HG03521 (cell line): ENCODE measurements at regions not wholly inside any gene's neighbourhood (a gene's known extent, or its start where the extent isn't known, plus 50 kb on each side); places are given as distances from the start of the nearest gene placed in this dataset.
"Not testable (repeated sequence)": the region's sequence is repeated elsewhere in the genome, so short reads cannot be mapped to it uniquely, and the experiment has no call there.

ENCODE experiments used
- ATAC-seq: cut with Tn5 transposase; IDR thresholded peaks from one replicate; pipeline ENCODE4 v1.9.1; 2021; ENCODE audit warnings: mild to moderate bottlenecking, moderate library complexity; ENCODE audit not compliant: unreplicated experiment

DNA sequence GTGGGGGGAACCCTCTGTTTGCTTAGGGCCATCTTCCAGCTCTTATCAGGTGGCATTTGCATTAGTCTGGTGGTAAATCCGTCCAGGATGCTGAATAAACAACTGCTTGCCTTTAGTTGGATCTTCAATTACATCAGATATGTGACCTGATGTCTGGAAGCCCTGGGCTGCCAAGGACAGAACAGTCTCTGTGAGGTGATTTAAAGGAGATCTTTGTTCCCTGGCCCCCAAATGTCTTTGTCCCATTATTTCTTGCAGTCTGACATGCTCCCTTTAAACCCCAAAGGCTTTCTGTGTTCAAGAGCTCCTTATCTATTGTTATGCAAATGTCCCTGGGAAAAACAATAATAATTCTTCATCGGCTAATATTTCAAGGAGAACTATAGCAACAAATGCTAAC, 84.6 kb upstream of the SPTLC3 start:
- no peak for ATAC-seq

- peak; percentile 98 for ATAC-seq
These were observed 83.5 kb upstream of the SPTLC3 start for GRCh38 chr20:12925210-12925755.

DNA sequence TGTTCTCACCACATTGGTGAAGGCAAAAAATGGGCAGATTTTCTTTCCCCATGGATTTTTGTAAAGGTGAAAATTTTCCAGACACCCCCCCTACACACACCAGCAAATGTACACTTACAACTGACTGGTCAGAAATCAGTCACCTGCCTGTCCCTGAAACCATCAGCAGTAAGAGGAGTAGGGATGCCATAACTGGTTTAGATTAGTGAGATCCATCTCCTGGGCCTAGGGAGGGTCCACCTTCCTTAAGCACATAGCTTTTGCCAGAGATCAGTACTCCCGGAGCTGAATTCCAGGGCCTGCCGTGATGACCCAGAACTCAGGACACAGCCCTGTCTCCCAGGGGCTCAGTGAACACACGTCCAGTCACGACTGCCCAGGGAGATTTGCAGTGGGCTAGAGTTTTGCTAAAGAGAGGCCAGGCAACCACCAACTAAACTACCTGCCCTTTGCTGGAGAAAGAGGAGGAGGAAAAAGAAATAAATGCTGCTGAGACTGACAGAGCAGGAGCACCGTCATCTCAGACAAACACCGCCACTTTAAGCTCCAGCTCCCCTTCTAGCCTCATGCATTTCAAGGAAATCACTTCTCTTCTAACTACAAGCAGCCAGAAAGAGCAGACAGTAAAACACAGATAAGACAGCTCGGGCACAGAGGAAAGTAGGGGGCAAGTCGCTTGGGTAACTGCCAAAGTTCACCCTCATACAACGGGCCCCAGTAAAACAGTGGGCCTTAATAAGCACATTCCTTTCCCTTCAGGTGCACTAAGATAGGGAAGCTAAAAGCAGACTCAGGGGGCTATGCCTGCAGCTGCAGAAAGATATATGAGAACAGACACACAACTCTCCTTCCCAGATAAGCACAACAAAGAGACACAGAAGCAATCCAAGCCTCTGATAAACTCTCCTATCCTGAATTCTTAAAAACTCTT, 82.6 kb upstream of the SPTLC3 start:
- no peak for ATAC-seq

DNA sequence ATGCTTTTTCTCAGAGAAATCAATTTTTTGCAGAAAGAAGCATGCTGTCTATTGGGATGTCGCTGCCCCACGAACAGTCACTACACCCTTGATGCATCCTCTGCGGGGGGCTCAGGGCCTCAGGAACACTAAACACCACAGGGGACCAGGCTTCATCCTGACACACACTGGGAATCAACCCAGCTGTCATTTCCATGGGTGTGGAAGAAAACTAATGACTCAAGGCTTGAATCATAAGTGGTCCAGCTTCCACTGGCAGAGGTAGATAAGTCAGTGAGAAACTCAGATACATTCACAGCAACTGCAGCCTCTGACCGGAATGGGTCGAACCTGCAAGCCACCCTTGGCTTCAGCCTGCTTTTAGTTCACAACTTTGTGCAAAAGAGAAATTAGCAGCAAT, 81.3 kb upstream of the SPTLC3 start:
- ATAC-seq: no peak

DNA sequence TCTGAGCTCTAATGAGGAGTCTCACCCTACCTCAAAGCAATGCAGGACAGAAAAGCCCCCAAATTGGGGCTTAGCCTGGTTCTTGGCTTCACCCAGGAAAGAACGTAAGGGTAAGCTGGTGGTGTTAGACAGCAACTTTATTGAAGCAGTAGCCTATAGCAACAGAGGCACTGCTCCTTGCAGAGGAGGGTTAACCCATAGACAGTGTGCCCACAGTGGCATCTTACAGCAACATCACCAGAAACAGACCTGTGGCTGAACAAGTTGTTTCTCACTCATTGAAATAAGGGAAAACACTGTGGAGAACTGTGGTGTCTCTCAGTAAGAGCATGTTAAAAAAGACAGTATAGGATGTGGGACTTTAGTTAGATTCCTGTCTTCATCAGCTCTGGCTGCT, 80.4 kb upstream of the SPTLC3 start:
- ATAC-seq: no peak

GRCh38 chr20:12928755-12929401, 79.9 kb upstream of the SPTLC3 start:
- no peak for ATAC-seq

DNA sequence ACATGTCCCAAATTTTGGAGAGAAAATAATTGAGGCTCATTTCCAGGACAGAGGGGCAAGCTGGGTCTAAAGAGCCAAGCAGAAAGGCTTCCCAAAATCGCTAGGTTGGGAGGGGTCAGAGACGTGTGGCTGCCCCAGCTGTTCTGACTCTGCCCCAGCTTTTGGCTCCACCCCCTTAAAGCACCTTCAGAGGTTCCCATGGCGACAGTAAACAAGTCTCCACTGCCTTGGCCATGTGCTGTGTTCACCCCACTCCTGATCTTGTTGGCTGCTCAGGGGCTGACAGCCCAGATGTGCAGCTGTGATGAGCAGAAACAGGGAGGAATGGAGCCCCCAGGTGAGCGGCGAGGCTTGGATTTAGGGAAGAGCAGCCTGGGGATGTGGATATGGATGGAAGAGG, 72.8 kb upstream of the SPTLC3 start:
- no peak for ATAC-seq

GRCh38 chr20:12936524-12936923, 72.2 kb upstream of the SPTLC3 start:
- ATAC-seq: no peak

DNA sequence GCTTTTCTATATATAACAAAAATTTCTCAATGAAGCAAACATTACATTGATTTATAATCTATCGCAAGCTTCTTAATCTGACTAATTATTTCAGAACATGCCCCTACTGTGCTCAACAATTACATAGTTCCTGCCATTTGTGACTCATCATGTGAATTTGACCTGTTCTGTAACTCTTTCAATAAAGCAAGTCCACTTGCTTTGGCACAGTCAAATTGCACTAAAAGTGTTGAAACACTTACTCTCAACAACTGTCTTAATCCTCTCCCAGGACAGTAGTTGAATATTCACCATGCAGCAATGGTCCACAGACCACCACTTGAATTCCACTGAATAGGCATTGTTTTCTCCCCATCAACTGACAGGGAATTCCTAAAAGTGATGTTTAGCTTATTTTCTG, 67.7 kb upstream of the SPTLC3 start:
- ATAC-seq: no peak

DNA sequence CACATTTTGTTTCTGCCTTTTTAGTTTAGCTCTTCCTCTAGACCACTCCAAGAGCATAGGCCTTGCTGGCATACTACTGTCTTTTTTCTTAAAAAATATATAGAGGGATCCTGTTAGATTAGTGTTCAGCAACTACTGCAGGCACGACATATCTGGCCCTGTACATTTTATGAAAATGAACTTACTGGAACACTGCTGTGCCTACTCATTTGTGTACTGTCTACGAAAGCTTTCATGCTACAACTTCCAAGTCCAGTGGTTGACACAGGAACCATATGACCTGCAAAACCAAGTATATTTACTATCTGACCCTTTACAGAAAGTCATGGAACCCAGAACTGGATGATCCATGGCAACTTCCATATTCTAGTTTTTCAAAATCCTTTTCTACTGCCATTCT, 66.6 kb upstream of the SPTLC3 start:
- ATAC-seq: no peak

DNA sequence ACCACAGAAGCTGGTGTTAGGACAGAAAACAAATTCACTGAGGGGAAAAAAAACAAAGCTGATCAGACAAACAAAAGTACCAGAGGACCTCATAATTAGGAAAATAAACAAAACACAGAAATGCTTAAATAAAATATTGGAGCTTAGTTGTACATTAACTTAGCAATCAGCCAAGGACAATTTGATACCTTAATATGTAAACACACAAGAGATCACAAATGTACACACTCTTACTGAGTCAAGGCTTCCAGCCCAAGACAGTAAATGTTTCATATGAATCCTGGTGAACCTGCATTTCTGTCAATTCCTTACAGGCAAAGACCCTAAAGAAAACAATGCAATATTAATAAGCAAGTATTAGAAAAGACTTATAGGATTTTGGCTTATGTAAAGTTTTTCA, 62.0 kb upstream of the SPTLC3 start:
- ATAC-seq: no peak

DNA sequence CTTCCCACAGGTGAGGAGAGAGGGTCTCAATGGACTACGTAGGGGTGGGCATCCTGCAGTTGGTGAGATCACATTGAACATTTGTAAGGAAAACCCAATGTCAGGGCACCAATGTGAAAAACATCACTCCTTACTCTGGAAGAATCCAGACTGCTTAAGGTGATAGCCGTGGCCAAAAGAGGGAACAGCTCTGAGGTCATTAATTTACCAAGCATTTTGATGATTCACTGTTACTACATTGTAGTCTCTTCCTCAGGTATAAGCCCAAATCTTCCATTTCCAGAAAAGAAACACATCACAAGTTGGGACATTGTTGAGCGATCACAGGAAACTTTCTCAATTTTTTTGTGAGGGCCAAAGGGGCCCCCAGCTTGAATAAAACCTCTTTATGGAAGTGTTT, 61.1 kb upstream of the SPTLC3 start:
- ATAC-seq: no peak

GRCh38 chr20:12949429-12949980, 59.3 kb upstream of the SPTLC3 start:
- ATAC-seq: no peak

- not testable (repeated sequence) for ATAC-seq
These were observed 54.5 kb upstream of the SPTLC3 start for GRCh38 chr20:12954254-12954653.

DNA sequence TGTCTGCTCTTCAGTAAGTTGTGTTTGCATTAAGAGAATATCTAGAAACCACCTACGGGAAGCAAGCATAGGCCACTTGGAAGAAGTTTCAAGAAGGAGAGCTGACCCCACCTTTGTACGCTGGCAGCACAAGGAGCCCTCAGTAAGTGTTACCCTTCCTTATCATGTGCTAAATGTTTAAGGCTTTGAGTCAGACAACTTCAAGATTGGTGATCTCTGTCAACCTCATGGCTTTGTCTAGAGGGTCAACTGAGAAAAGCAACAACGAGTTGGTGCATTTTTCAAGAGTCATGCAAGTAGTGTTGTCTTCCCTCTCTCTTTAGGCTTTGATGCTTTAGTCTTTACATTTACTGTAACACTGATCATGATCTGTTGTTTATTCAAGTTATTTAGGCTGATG, 53.2 kb upstream of the SPTLC3 start:
- ATAC-seq: no peak

- ATAC-seq: no peak
These were observed 52.5 kb upstream of the SPTLC3 start for GRCh38 chr20:12956303-12956702.

DNA sequence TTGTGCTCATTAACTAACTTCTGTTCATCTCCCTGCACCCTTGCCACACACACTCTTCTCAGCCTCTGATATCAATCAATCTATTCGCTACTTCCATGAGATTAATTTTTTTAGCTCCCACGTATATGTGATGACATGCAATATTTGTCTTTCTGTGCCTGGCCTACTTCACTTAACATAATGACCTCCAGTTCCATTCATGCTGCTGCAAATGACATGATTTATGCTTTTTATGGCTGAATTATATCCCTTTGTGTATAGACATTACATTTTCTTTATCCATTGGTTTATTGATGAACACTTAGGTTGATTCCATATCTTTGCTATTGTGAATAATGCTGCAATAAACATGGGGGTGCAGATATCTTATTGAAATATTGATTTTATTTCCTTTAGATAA, 50.8 kb upstream of the SPTLC3 start:
- ATAC-seq: no peak
